SIG-M5 (cell line): ENCODE measurements at regions not wholly inside any gene's neighbourhood (a gene's known extent, or its start where the extent isn't known, plus 50 kb on each side); places are given as distances from the start of the nearest gene placed in this dataset.
"Not testable (repeated sequence)": the region's sequence is repeated elsewhere in the genome, so short reads cannot be mapped to it uniquely, and the experiment has no call there.

ENCODE experiments used
- DNase-seq: peaks from one replicate; lab custom pipeline; 2025; lab: John Stamatoyannopoulos, UW

DNA sequence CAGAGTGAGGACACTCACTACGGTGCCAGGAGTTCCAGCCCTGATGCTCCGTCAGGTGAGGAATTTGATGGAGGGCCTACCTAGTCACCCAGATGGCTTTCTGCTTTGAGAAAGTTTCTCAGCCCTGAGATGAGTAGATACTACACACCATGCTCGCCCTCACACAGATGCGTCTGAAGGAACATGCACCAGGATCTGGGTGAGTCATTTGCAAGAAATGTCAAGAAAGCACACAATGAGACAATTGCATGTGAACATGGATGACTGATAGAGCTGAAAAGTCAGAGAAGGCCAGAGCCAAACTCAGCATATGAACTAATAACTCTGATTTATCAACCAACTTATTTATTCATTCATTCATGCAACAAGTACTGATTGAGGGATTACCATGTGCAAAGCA, 483.9 kb downstream of the OMA1 start:
- no peak for DNase-seq

DNA sequence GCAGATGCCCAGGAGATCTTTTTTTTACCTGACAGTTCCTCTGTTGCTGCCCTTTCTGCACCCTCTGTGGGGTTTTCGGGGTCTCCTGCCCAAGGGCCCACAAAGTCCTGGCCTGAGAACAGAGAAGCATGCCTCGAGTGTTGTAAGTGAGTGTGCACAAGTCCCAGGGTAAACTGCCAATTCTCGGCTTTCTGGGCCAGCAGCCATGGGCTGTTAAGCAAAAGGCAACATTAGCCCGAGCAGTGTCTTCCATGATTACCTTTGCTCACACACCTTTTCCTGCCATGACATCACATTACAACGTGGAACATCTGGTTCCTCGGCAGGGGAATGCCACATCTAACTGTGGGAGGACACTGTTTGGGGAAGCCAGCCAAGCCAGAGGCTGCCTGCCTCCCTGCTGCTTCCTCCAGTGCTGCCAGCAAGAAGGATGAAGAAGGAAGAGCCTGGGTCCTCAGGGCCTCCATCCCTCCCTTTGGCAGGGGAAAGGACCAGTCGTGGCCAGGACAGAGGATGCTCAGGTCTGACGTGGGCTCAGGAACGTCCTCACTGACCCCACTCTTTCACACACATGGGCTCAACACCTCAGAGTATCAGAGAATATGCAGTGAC, 485.9 kb downstream of the OMA1 start:
- no peak for DNase-seq

DNA sequence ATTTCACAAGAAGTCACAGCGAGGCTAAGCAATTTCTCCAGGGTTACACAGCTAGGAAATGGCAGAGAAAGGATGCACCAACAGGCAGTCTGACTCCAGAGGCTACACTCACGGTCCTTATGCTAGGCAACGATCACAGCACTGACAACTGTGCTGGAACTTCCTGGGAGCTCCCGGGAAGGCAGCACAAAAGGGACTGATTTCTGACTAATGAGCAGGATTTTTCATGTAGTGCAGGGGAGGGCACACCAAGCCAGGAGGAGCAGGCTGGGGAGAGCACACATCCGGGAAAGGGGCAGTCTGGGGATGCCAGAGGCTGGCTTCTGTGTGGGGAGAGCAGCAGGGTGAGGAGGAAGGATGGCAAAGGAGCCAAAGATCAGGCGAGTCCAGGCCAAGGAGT, 486.7 kb downstream of the OMA1 start:
- no peak for DNase-seq

DNA sequence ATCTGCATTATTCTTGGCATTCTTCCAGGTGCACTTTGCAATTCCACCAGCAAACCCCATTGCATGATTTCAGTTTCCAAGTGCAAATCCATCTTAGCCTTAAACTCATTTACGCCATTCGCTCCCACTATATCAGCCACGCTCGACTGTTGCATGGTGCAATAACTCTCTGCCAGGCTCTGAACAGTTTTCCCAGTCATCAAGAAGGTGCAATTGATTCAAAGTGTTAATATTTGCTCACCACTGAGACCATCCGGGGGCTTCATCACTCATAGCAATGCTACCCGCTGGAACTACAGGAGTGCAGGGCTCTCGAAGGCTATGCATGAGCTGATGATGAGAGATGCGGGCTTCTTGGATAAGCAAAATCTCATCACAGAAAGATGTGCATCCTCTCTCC, 488.2 kb downstream of the OMA1 start:
- no peak for DNase-seq

DNA sequence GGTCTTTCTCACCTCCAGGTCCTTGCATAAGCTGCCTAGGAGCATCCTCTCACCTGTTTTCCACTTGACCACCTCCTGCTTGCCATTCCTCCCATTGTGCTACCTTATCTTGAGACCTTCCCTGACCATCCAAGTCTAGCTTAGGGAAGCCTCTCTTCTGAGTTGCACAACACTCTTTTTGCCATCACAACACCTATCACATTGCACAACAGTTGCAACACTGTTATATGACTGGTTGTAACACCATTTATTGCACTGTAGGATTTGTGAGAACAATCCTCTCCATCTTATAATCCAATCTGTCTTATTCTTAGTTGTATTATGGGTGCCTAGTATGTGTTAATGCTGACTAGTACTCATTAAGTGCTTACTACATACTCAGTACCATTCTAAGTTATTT, 488.7 kb downstream of the OMA1 start:
- DNase-seq: no peak

DNA sequence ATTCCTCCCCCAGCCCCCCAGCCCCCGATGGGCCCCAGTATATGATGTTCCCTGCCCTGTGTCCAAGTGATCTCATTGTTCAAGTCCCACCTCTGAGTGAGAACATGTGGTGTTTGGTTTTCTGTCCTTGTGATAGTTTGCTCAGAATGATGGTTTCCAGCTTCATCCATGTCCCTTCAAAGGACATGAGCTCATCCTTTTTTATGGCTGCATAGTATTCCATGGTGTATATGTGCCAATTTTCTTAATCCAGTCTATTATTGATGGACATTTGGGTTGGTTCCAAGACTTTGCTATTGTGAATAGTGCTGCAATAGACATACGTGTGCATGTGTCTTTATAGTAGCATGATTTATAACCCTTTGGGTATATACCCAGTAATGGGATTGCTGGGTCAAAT, 495.3 kb downstream of the OMA1 start:
- not testable (repeated sequence) for DNase-seq

DNA sequence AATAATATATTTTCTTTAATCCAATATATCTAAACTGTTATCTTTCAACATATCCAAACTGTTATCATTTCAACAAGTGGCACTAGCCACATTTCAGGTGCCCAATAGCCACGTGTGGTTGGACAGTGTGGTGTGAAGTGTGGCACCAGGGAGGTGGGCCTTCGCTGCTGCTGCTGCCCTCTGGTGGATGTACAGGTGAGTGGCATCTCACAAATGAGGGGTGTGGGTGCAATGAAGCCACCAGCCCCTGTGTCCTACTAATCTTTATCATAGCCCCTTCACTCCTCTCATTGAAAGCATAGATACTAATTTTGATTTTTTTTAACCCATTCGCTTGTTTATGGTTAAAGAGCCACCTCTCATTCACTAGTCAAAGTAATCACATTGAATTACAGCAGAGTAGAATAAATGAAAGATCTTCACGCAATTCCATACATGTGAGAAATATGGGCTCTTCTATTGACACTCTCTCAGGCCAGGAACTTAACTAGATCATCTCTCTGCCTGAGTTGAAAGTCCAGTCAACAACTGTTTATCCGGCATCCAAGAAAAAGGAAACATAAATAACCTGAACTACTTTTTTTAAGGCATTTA, 499.2 kb downstream of the OMA1 start:
- no peak for DNase-seq

DNA sequence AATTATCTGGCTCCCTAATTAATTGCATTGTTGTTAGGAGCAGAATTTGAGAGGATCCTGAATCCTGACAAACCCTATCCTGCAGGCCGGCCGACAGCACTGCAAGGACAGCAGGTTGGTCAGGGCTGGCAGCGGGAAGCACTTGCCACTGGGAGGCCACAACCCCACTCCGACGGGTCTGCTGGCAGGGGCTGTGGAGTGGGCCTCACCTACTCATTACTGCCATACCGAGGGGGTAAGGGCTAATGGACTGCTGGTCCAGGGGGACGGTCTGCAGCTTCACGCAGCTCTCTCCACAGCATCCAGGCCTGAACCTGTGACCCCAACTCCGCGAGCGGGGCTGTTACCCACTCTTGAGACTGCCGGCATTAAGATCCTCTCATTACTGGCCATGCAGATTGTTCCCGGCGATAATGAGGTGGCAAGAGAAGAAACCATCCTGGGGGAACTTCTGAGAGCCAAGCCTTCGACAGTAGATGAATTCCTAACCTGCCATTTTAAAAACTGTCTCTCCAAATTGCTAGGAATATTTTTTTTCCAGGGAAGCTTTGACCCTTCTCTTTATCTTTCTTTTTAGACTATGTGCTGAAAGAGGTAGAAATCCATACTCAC, 501.3 kb downstream of the OMA1 start:
- no peak for DNase-seq

DNA sequence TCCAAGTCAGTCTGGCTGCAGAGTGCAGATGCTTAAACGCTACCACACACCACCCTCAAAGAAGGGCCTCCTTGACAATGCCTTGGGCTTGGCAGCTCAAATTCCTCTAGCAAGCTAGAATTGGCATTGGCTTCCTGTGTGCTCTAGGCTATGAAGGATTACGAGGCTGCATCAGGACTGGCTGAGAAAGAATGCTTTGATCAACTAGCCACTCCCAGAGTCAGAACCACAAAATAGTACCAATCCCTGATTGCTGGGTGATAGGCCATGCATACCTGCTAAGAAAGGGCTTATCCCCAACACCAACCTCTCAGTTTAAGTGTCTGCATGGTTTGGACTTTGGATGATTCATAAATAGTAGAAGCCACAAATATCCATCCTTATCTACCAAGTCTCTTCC, 504.9 kb downstream of the OMA1 start:
- no peak for DNase-seq

DNA sequence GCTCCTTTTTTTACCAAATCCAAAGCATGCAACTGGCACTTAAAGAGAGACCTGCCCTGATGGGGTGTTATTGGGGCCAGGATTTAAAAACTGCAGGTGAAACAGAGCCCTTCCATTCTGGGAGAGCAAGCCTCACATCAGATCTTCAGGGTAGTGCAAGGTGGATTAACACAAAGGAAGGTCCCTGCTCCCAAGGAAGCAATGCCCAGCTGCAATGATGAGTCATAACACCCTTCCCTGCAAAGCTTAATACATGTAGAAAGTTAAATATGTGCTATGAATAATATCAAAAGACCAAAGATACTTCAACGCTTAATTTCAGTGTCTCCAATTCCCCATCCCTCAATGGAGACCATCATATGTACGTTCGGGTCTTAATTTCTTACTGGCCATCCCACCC, 508.0 kb downstream of the OMA1 start:
- no peak for DNase-seq

DNA sequence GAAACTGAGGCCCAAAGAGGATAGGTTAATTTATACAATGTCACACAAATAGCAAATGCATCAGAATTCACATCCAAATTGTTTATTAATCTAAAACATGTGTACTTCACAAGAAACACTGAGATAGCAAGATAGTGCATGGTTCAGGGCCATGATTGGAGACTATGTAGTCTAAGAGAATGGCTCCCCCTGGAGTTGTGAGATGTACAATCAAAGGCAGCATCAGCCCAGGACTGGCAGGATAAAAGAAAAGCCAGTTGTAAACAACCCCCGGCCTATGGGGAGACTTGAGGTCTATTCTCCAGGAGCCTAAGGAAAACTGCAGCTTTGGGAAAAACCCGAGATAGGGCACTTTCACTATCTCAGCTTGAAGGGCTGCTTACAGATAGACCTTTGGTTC, 511.0 kb downstream of the OMA1 start:
- DNase-seq: no peak

DNA sequence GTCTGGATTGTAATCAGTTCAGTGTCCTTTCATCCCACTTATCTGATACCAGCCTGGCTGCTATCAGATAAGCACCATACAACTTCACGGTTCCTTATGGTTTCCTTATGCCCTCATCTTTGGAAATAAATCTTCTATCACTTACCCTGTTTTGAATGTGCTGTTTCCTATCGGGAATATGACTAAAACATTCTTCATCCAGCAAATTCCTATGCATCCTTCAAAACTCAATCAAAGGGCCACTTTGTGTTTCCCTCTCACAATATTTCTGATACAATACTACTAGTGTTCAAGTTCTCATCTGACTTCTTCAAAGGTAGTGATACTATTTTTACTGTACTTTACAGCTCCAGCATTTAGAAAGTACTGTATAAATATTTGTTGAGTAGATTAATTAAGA, 513.2 kb downstream of the OMA1 start:
- DNase-seq: no peak

DNA sequence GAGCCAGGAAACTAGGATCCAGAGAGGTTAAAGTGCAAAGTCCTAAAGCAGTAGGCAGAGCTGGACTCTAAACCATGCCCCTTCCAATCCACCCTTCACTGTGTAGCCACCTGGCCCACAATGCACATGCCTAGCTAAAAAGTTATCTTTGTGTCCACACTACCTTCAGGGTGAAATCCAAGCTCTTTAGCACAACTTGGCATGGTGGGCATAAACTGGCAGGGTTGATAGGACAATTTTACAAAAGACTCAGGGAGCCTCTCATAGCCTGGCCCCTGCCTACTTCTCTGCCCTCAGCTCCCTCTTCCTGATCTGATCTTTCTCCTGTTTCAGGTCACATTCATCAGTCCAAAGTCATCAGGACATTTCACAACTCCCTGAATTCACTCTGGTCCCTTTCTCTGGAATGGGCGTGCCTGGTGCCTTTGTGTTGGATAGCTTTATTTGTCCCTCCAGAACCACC, 513.9 kb downstream of the OMA1 start:
- DNase-seq: no peak

DNA sequence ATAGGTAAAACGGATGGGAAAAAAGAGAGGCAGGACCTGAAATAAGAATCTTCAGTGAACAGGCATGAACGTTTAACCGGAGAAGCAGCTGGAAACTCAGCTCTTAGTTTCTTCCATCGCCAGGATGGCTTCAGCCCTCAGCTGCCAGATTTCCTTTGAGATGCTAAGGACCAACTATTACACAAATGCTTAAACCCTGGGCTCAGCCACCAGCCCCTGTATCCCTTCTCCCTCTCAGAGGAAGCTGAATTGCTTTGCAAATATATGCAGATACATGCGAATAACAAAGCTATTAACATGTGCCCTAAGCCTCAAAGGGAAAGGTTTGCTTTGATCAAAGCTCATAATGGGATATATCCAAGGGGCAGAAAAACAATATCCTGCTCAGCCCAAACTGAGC, 515.1 kb downstream of the OMA1 start:
- no peak for DNase-seq

DNA sequence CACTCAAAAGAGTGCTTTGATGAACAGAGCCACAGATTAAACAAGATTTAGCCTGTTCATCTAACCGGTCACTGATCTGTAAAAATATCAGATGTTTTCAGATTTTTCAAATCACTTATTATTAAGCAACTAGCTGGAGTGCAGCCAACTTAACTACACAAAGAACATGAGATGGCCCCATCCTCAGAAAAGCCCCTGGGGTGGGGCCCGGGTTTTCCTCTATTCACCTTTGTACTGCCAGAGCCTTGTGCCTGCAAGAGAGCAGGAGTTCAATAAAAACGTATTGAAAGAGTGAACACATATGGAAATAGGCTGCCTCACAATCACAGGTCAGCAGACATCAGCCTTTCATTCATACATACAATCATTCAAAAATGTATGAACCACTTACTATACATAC, 516.1 kb downstream of the OMA1 start:
- DNase-seq: no peak

DNA sequence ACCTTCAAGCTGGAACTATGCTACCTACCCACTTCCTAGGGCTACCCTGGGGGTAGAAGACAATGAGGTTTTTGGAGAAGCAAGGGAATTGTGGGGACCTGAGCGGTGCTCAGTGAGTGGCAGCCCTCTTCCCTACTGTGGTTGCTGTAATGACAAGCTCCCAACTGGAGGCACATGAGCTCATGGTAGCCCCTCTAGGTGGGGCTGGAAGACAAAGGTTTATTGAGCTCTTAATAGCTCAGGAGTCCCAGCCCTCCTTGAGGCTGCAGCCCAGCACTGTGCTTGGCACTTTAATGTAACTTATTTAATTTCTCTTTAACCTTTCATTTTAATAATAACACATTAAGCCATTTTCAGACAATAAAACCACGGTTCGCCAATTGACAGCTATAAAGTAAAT, 528.9 kb downstream of the OMA1 start:
- DNase-seq: no peak

DNA sequence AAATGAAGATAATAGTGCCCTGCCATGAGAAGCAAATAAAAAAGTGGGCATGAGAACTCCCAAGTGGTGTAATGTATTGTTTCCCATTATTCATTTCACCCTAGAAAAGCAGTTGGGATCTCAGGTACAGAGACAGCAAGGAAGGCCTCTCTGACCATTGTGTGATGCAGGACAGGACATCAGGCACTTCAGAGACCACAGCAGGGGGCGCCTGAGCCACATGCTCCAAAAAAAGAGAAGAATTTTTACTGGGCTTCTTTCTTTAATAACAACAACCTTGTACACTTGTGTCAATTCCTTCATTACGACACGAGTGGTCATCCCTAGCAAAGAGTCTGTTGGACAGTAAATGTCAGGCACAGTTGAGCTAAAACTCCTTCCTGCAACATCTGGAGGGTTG, 533.3 kb downstream of the OMA1 start:
- no peak for DNase-seq

DNA sequence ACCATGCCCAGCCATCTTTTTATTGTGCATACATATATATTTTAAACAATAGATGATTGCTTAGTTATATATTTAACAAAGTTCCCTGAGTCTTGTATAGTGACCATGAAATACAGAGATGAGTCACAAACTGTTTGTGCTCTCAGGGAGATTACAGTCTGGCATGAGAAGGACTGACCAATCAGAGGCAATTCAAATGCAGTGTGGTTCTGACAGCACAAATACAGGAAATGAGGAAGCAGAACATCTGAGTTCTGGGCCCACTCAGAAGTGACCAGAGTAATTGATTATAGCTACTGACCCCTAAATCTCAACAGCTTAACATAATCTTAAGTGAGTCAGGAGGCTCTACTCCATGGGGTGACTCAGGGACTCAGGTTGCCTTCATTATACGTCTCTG, 534.5 kb downstream of the OMA1 start:
- no peak for DNase-seq

DNA sequence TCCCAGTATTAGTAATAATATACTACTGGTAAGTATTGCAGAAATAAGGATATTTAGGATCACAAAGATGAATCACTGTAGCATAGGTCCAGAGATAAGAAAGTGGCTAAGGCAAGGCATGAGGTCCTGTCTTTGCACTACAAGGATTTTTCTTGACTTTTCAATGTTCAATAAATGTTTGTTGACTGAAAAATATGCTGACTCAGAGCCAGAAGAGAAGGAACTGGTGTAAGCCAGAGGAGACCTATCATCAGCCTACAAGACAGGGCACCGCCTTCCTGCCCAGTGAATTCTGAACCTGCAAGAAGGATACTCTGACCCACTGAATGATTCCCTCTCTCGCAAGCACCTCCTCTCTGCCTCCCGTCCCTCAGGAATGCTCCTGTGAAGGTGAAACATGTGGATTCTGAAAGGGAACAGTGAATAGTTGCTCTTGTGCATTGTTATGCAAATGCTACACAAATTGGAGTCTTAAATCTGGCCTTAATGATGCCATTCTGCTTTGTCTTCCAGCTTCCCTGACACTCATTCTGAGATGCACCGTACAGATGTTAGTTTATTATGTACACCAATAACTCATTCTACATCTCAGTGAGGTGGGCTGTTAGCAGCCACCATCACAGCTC, 540.0 kb downstream of the OMA1 start:
- DNase-seq: no peak

DNA sequence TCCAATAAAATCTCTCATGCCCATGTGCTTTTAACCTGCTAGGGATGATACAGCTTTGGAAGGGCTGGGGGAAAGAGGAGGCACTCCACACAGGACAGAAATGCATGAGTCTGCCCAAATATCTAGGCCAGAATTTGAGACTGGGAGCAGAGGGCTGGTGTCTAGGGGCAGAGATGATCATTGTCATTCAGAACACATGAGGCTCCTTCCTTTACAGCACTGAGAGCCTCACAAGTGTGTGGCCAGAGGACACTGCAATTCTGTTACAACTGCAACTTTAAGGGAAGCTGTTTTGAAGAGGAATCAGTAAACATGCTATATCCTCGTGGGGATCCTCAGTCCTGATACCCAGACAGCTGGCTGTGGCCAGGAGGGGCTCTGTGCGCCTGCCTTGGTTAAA, 541.3 kb downstream of the OMA1 start:
- DNase-seq: no peak

DNA sequence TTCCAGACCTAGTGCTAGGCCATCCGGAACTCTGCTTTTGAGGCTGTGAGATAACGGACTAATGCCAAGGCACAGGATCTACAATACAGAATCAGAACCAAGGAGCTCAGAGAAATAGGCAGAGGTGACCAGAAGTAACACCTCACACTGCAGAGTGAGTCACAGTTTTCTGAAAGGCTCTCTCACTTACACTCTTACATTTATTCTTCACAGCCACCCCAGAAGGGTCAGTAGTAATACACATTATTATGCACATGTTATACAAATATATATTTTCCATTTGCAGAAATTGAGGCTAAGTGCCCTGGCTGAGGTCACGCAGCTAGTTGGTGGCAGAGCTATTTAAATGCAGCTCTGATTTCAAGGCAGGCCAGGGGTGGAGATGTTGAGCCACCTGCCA, 542.5 kb downstream of the OMA1 start:
- DNase-seq: no peak

DNA sequence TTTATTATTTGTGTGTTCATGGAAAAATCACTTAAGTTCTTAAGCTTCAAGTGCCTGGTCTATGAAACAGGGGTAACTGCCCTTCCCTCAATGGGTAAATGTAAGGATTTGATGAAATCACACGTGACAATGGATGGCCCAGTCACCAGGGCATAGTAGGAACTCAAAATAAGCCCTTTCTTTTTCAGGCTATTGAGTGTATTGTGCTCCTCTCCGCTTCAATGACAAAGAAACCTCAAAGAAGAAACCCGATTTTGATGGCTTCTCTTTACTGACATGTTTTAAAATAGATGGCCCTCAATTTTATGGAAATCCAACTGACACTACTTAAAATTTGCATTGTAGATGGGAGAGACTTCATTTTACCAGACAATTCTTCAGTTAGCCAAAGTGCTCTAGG, 543.5 kb downstream of the OMA1 start:
- no peak for DNase-seq

DNA sequence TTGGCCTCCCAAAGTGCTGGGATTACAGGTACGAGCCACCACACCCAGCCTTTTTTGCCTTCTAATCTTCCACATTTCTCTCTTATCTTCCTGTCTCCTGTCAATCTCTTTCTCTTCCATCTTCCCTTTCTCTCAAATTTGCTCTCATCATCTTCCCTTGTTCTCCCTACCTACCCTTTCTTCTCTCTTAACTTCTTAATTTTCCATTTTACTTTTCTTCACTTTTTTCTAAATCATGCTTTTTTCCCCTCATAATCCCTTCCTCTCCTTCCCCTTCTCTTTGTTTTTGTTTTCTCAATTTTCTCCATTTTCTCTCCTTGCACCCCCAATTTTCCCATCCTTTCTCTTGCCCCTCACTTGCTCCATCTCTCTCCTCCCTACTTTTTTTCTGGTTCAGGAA, 545.7 kb downstream of the OMA1 start:
- no peak for DNase-seq

DNA sequence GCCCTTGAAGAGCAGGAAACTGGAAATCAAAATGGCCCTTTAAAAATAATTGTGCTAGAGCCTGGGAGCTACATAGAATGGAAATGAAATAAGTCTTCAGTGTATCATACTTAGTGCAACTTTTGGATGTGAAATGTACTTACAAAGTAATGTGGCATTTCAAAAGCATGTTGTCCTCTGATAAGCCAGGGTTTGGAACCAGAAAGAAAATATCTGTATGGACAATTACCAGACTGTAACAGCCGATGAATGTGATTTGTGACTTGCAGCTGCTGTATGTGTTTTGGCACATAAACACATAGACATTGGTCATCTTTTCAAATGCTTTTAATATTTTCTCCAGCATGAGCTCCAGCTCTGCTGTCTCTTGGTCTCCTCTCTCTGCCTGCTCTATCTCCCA, 546.4 kb downstream of the OMA1 start:
- no peak for DNase-seq
